ENCODE measurements at regions not wholly inside any gene's neighbourhood (a gene's known extent, or its start where the extent isn't known, plus 50 kb on each side); places are given as distances from the start of the nearest gene placed in this dataset.

- no peaks in the 10 kb centered on the region for H3K9me3 Mint-ChIP-seq
- peaks cover 0 to 4% of the 10 kb centered on the region in 2 experiments for H3K27me3 ChIP-seq (replicated peaks in 1 of 2; ENCODE audit: control insufficient read depth in 2 of 2, extremely low read depth in 1 of 2, insufficient read depth in 2 of 2, low read length in 1 of 2)
- ATAC-seq (replicated peaks in 1 of 4) (no peak), DNase-seq (no peak)
- H3K27ac Mint-ChIP-seq = no peak overlapping the region
- ChIA-PET POLR2A (no interaction called here), CTCF (interaction anchor here in 1 of 2 donors (0.6 kb wide), 1 partner anchor 9 kb away, joined by 3 read pairs; no protein-coding TSS in a partner anchor)
- no peaks in the 10 kb centered on the region for H3K4me1 ChIP-seq (ENCODE audit: control insufficient read depth in 1 of 2, extremely low read depth in 1 of 2, insufficient read depth in 2 of 2, low read length in 2 of 2)
- H3K9me3 ChIP-seq = no peaks in the 10 kb centered on the region
- H3K4me1 Mint-ChIP-seq = peaks cover 0 to 3% (median under 1%) of the 10 kb centered on the region in 3 donors
- no peak overlapping the region for H3K4me3 Mint-ChIP-seq
- H3K27me3 Mint-ChIP-seq = peaks cover 16 to 18% of the 10 kb centered on the region in 2 donors
- H3K36me3 ChIP-seq (ENCODE audit: control insufficient read depth in 2 of 2, extremely low read depth in 1 of 2, insufficient read depth in 1 of 2, low read length in 1 of 2) = no peaks in the 10 kb centered on the region
- H3K27ac ChIP-seq (ENCODE audit: low read length) = no peak overlapping the region
- H3K36me3 Mint-ChIP-seq = no peaks in the 10 kb centered on the region
- H3K4me3 ChIP-seq (ENCODE audit: control insufficient read depth in 1 of 2, extremely low read depth in 1 of 2, low read length in 1 of 2) = no peak overlapping the region
Observed at GRCh38 chr7:28267012-28267411, 86.4 kb upstream of the JAZF1 start.

GRCh38 chr7:28269700-28270361 is 89.2 kb upstream of the JAZF1 start:
- Mint-ChIP-seq H3K9me3 (peaks cover 0 to 4% (median 4%) of the 10 kb centered on the region in 3 donors), H3K27me3 (peaks cover 19 to 25% of the 10 kb centered on the region in 2 donors), H3K36me3 (no peaks in the 10 kb centered on the region), H3K27ac (no peak overlapping the region), H3K4me3 (no peak overlapping the region), H3K4me1 (peaks cover 4 to 8% (median 5%) of the 10 kb centered on the region in 3 donors)
- H3K4me1 ChIP-seq (ENCODE audit: control insufficient read depth in 1 of 2, extremely low read depth in 1 of 2, insufficient read depth in 2 of 2, low read length in 2 of 2) = peaks cover 0 to 3% of the 10 kb centered on the region in 2 experiments
- no peak for DNase-seq
- 0% methylated on average over 1 of the region's 1 CpG for WGBS (ENCODE audit: insufficient coverage)
- CTCF ChIA-PET = no interaction called here
- POLR2A ChIA-PET = no interaction called here
- no peaks in the 10 kb centered on the region for H3K36me3 ChIP-seq (ENCODE audit: control insufficient read depth in 2 of 2, extremely low read depth in 1 of 2, insufficient read depth in 1 of 2, low read length in 1 of 2)
- no peak for ATAC-seq (replicated peaks in 1 of 4)
- no peak overlapping the region for H3K27ac ChIP-seq (ENCODE audit: low read length)
- H3K9me3 ChIP-seq = no peaks in the 10 kb centered on the region
- peaks cover 0 to 8% of the 10 kb centered on the region in 2 experiments for H3K27me3 ChIP-seq (replicated peaks in 1 of 2; ENCODE audit: control insufficient read depth in 2 of 2, extremely low read depth in 1 of 2, insufficient read depth in 2 of 2, low read length in 1 of 2)
- H3K4me3 ChIP-seq (ENCODE audit: control insufficient read depth in 1 of 2, extremely low read depth in 1 of 2, low read length in 1 of 2) = no peak overlapping the region

- Histone ChIP-seq H3K4me3 (ENCODE audit: control insufficient read depth in 1 of 2, extremely low read depth in 1 of 2, low read length in 1 of 2) (no peak overlapping the region), H3K27me3 (replicated peaks in 1 of 2; ENCODE audit: control insufficient read depth in 2 of 2, extremely low read depth in 1 of 2, insufficient read depth in 2 of 2, low read length in 1 of 2) (peaks cover 0 to 8% of the 10 kb centered on the region in 2 experiments), H3K36me3 (ENCODE audit: control insufficient read depth in 2 of 2, extremely low read depth in 1 of 2, insufficient read depth in 1 of 2, low read length in 1 of 2) (no peaks in the 10 kb centered on the region), H3K27ac (ENCODE audit: low read length) (no peak overlapping the region), H3K9me3 (no peaks in the 10 kb centered on the region), H3K4me1 (ENCODE audit: control insufficient read depth in 1 of 2, extremely low read depth in 1 of 2, insufficient read depth in 2 of 2, low read length in 2 of 2) (peaks cover 0 to 3% of the 10 kb centered on the region in 2 experiments)
- H3K4me1 Mint-ChIP-seq = peaks cover 4 to 8% (median 5%) of the 10 kb centered on the region in 3 donors
- ChIA-PET CTCF (no interaction called here), POLR2A (no interaction called here)
- ATAC-seq (replicated peaks in 1 of 4) (no peak), DNase-seq (no peak)
- 88% methylated on average over 8 of the region's 11 CpGs for WGBS (ENCODE audit: insufficient coverage)
- H3K27ac Mint-ChIP-seq = no peak overlapping the region
- H3K4me3 Mint-ChIP-seq = no peak overlapping the region
- H3K27me3 Mint-ChIP-seq = peaks cover 19 to 25% of the 10 kb centered on the region in 2 donors
- H3K9me3 Mint-ChIP-seq = peaks cover 0 to 4% (median 4%) of the 10 kb centered on the region in 3 donors
- no peaks in the 10 kb centered on the region for H3K36me3 Mint-ChIP-seq
Observed at GRCh38 chr7:28270536-28270935, 89.9 kb upstream of the JAZF1 start.

- Histone ChIP-seq H3K4me1 (ENCODE audit: control insufficient read depth in 1 of 2, extremely low read depth in 1 of 2, insufficient read depth in 2 of 2, low read length in 2 of 2) (peaks cover 0 to 3% of the 10 kb centered on the region in 2 experiments), H3K27me3 (replicated peaks in 1 of 2; ENCODE audit: control insufficient read depth in 2 of 2, extremely low read depth in 1 of 2, insufficient read depth in 2 of 2, low read length in 1 of 2) (peaks cover 0 to 8% of the 10 kb centered on the region in 2 experiments), H3K27ac (ENCODE audit: low read length) (no peak overlapping the region), H3K9me3 (no peaks in the 10 kb centered on the region), H3K36me3 (ENCODE audit: control insufficient read depth in 2 of 2, extremely low read depth in 1 of 2, insufficient read depth in 1 of 2, low read length in 1 of 2) (no peaks in the 10 kb centered on the region), H3K4me3 (ENCODE audit: control insufficient read depth in 1 of 2, extremely low read depth in 1 of 2, low read length in 1 of 2) (no peak overlapping the region)
- Mint-ChIP-seq H3K4me1 (peaks cover 4 to 8% (median 5%) of the 10 kb centered on the region in 3 donors), H3K9me3 (peaks cover 0 to 4% (median 4%) of the 10 kb centered on the region in 3 donors), H3K27me3 (peaks cover 22 to 25% of the 10 kb centered on the region in 2 donors), H3K27ac (no peak overlapping the region), H3K4me3 (peak overlapping the region in 1 of 3 donors; percentile 18), H3K36me3 (no peaks in the 10 kb centered on the region)
- ChIA-PET POLR2A (no interaction called here), CTCF (no interaction called here)
- ATAC-seq (replicated peaks in 1 of 4) = peak in 2 of 4 experiments; percentile 47 to 55
- DNase-seq = peak in 27 of 35 experiments; percentile 1 to 54 (median 17)
- WGBS (ENCODE audit: insufficient coverage) = 6% methylated on average over 3 of the region's 9 CpGs
Observed at GRCh38 chr7:28272461-28272877, 91.9 kb upstream of the JAZF1 start.

- Mint-ChIP-seq H3K4me3 (no peak overlapping the region), H3K9me3 (peaks cover 0 to 4% (median 4%) of the 10 kb centered on the region in 3 donors), H3K27ac (no peak overlapping the region), H3K36me3 (no peaks in the 10 kb centered on the region), H3K27me3 (peaks cover 12% of the 10 kb centered on the region in 2 donors), H3K4me1 (peaks cover 2 to 8% (median 4%) of the 10 kb centered on the region in 3 donors)
- ATAC-seq (replicated peaks in 1 of 4) (no peak), DNase-seq (no peak)
- WGBS (ENCODE audit: insufficient coverage) = no CpG with 5 or more reads among the region's 3 CpGs
- ChIA-PET CTCF (no interaction called here), POLR2A (no interaction called here)
- Histone ChIP-seq H3K27me3 (replicated peaks in 1 of 2; ENCODE audit: control insufficient read depth in 2 of 2, extremely low read depth in 1 of 2, insufficient read depth in 2 of 2, low read length in 1 of 2) (peaks cover 0 to 3% of the 10 kb centered on the region in 2 experiments), H3K27ac (ENCODE audit: low read length) (no peak overlapping the region), H3K4me3 (ENCODE audit: control insufficient read depth in 1 of 2, extremely low read depth in 1 of 2, low read length in 1 of 2) (no peak overlapping the region), H3K9me3 (no peaks in the 10 kb centered on the region), H3K4me1 (ENCODE audit: control insufficient read depth in 1 of 2, extremely low read depth in 1 of 2, insufficient read depth in 2 of 2, low read length in 2 of 2) (peaks cover 0 to 3% of the 10 kb centered on the region in 2 experiments), H3K36me3 (ENCODE audit: control insufficient read depth in 2 of 2, extremely low read depth in 1 of 2, insufficient read depth in 1 of 2, low read length in 1 of 2) (no peaks in the 10 kb centered on the region)
Observed at GRCh38 chr7:28276298-28276697, 95.7 kb upstream of the JAZF1 start.

DNA sequence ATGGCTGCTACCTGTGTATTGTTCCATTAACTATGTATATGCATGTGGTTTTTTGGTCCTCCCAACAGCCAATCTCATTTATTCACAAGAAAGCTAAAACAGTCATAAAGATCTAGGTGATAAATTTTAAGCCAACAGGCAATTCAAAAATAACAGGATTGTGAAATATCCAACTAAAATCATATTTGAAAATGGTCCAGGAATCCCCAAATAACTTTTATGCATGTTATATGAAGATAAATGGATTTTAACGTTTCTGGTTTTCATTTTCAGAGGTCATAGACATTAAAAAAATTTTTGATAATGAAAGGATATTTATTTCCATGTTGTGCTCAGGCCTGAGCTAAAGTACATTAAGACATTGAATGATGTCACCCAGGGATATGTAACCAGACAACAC is 96.8 kb upstream of the JAZF1 start:
- WGBS (ENCODE audit: insufficient coverage) = no CpG with 5 or more reads among the region's 1 CpG
- H3K4me1 ChIP-seq (ENCODE audit: control insufficient read depth in 1 of 2, extremely low read depth in 1 of 2, insufficient read depth in 2 of 2, low read length in 2 of 2) = peaks cover 0 to 3% of the 10 kb centered on the region in 2 experiments
- DNase-seq (no peak), ATAC-seq (replicated peaks in 1 of 4) (no peak)
- Mint-ChIP-seq H3K4me3 (no peak overlapping the region), H3K36me3 (no peaks in the 10 kb centered on the region), H3K4me1 (peaks cover 2 to 4% (median 2%) of the 10 kb centered on the region in 3 donors), H3K27me3 (peaks cover 5 to 19% of the 10 kb centered on the region in 2 donors), H3K27ac (no peak overlapping the region), H3K9me3 (peaks cover 0 to 4% (median 4%) of the 10 kb centered on the region in 3 donors)
- H3K27ac ChIP-seq (ENCODE audit: low read length) = no peak overlapping the region
- no peaks in the 10 kb centered on the region for H3K36me3 ChIP-seq (ENCODE audit: control insufficient read depth in 2 of 2, extremely low read depth in 1 of 2, insufficient read depth in 1 of 2, low read length in 1 of 2)
- ChIA-PET POLR2A (interaction anchor here in 1 of 2 donors (0.6 kb wide), 2 partner anchors 145 to 544 kb away, joined by 3 to 4 read pairs; no protein-coding TSS in a partner anchor), CTCF (interaction anchor here in 1 of 2 donors (0.5 kb wide), 1 partner anchor 428 kb away, joined by 6 read pairs; no protein-coding TSS in a partner anchor)
- H3K9me3 ChIP-seq = no peaks in the 10 kb centered on the region
- peaks cover 0 to 6% of the 10 kb centered on the region in 2 experiments for H3K27me3 ChIP-seq (replicated peaks in 1 of 2; ENCODE audit: control insufficient read depth in 2 of 2, extremely low read depth in 1 of 2, insufficient read depth in 2 of 2, low read length in 1 of 2)
- no peak overlapping the region for H3K4me3 ChIP-seq (ENCODE audit: control insufficient read depth in 1 of 2, extremely low read depth in 1 of 2, low read length in 1 of 2)
